HG03378 (cell line): ENCODE measurements at regions not wholly inside any gene's neighbourhood (a gene's known extent, or its start where the extent isn't known, plus 50 kb on each side); places are given as distances from the start of the nearest gene placed in this dataset.

Source experiments
- ATAC-seq: cut with Tn5 transposase; IDR thresholded peaks from one replicate; pipeline ENCODE4 v1.9.1; 2021; ENCODE audit warnings: mild to moderate bottlenecking, moderate library complexity; ENCODE audit not compliant: unreplicated experiment

DNA sequence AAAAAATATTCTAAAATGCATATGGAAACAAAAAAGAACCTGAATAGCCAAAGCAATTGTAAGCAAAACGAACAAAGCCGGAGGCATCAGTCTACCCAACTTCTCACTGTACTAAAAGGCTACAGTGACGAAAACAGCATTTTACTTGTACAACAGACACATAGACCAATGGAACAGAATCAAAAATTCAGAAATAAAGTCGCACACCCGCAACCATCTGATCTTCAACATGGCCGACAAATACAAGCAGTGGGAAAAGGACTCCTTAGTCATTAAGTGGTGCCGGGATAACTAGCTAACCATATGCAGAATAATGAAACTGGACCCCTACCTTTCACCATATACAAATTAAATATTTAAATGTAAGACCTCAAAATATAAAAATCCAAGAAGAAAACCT lies 203.9 kb upstream of the PPFIA2 start:
- no peak for ATAC-seq

DNA sequence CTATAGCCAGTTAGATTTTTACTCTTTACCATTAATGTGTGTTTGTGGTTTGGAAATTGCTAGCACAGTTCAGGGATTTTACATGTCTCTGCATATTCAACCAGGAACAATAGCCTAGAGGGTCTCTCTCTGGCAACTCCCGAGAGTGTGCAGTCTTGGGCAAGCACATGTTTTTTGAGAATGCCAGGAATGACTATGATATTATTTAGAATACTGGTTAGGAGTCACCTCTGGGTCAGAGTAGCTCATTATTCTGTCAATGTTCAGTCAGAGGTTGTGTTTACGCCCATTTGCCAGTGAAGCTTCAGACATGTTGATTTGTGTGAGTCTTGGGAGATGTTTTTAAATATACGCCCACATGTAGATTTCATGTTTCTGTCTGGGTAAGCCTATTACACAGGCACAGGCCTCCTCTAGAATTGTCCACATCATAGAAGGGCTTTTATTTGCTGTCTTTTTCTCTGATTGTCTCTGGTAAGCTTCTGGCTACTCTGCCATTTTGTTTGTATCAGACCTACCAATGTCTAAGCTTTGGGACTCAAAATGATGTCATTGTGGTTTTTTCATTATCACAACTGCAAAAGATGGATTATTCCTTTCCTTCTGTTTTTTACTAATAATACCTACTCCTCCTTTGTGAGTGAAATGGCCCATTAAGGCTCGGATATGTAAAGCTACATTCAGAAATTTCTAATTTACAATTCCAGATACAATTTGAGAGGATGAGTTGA lies 203.1 kb upstream of the PPFIA2 start:
- no peak for ATAC-seq

DNA sequence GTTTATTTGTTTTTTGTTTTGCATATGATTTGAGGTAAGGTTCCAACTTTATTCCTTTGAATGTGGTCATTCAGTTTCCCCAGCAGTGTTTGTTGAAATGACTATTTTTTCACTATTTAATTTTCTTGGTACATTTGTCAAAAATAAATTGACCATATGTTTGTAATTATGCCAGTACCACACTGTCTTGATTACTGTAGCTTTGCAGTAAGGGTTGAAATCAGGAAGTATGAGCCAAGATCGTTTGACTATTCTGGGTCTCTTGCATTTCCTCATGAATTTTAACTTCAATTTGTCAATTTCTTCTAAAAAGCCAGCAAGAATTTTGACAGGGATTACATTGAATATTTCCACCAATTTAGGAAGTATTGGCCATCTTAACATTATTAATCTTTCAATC lies 199.3 kb upstream of the PPFIA2 start:
- no peak for ATAC-seq

DNA sequence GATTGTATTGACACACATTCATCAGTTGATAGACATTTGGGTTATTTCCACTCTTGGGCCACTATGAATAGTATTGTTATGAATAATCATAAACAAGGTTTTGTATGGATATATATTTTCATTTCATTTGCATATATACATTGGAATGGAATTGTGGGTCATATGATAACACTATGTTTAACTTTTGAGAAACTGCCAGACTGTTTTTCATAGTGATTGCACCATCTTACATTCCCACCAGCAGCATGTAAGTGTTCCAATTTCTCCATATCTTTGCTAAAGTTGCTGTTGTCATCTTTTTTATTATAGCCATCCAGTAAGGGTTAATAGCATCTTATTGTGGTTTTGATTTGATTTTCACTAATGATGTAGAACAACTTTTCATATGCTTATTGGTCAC lies 198.5 kb upstream of the PPFIA2 start:
- ATAC-seq = no peak

DNA sequence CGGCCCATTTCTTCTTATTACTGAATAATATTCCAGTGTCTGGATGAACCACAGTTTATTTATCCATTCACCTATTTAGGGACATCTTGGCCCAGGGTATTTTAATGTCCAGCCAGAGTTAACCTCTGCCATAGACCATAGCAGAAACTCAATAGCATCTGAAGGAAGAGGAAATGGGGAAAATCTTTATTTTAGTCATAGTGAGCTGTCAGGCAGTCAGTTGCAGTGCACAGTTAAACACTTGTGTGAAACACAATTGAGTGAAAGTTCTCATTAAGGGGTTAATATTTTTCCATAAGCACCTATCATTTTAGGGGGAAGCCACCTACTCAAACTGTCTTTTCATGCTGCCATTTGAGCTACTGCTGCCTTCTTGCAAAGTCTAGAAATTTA lies 197.3 kb upstream of the PPFIA2 start:
- ATAC-seq = no peak

DNA sequence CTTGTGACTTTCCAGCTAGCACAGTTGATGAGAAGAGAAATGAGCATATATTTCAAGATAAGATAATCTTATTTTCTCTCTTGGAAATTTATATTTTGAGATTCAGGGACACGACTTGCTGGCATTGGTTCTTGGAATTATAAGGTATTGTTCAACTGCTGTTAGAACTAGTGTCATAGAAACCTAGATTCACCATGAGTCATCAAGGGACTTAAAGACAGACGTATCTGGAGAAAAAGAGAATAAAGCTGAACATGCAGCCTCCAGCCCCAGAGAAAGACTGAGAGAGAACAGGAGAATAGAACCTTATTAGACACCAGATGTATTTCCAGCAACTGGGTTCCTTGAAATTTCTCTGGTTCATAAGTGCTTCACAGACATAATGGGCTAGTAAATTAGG lies 194.4 kb upstream of the PPFIA2 start:
- no peak for ATAC-seq

DNA sequence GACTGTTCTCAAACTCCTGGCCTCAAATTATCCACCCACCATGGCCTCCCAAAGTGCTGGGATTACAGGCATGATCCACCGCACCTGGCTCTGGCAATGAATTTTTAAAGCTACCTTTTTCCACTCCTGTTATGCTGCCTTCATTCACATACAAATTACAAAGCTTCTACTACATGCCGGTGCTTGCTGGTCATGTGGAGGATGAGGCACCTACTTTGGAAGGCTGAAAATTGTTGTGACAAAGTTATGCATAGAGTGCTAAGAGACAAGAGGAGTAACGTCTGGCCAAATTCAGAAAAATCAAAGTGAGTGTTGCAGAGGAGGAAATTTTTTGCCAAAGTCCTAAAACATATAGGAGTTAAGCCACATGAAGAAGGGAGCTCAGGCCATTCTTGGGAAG lies 191.7 kb upstream of the PPFIA2 start:
- ATAC-seq = no peak

DNA sequence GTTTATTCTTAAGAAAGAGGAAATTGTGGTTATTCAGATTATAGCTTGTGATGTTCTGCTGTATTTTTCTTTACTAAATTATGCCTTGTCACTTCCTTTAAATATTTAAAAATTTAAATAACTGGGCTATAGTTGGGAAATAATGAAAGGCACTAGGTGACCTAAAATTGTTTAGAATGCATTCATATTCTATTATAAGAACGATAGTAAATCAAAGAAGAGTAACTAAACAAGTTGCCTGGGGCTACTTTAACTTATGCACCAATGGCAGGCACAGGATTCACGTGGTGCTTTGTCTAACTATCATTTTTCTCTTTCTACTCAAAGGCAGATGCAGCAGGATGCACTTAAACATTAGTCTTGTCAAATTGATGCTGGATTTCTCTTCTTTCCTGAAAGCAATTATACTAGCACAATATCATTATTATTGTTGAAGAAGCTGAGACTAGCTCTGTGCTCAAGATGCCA lies 190.7 kb upstream of the PPFIA2 start:
- no peak for ATAC-seq

DNA sequence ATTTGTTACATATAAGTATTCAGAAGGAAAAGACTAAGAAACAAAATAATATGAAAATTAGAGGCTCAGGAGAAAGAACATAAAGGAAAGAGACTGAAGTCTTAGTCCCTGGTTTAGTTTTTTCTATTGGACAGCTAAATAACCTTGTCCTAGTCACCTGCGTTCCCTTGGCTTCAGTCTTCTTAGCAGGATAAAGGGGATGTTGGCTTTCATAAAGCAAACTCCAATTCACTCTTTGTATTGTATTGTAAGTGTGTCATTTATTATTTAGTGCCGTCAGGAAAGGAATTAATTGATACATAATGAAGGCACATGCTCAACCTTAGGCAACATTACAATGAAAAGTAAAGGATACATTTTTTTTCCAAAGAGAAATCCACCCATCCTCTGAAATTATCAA lies 190.3 kb upstream of the PPFIA2 start:
- ATAC-seq = no peak

DNA sequence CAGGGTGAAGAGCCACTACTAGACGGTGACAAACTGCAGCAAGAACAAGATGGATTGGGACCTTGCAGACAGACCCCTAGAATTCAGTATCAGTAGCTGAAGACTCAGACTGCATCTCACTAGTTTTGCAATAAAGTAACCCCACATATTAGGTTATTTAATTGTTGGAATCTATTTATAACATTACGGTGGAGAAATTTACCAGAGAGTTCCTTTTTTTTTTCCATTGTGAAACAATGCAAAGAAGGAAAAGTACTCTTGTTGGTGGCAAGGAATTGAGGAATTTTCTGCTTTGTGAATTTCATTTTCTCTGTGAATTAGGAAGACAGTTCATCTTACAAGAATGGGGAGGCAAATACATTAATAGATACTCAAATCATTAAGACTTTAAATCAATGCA lies 185.7 kb upstream of the PPFIA2 start:
- no peak for ATAC-seq

DNA sequence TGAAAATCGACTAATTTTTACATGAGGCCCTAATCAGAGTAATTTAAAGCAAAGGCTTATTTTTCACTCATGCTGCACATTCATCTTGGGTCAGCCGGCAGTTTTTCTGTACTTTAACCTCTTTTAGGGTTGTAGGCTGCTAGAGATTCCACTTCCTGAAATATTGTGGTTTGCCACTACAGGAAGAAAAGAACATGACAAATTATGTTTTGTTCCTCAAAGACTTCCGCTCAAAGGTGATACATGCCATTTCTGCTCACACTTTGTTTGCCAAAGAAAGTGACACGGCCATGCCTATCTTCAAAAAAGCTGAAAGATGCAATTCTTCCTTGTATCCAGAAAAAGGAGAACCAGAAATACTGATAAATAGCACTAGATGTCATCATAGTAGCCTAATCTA lies 183.4 kb upstream of the PPFIA2 start:
- ATAC-seq = peak; percentile 72

DNA sequence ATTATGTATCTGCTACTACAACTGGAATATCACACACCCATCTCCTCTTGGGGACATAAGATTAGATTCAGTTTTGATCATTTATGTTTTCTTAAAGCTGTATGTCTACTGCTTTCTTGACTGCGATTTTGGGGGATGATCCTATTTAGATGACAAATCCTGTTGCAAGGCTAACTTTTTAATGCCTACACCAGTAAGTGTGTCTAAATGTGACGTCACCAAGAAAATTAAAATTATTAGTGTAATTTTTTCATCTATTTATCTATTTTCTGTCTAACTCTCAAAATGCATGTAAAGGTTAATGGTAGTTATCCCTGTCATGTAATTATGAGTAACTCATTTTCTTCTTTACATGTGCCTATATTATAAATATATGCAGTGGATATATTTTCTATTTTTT lies 170.9 kb upstream of the PPFIA2 start:
- no peak for ATAC-seq

DNA sequence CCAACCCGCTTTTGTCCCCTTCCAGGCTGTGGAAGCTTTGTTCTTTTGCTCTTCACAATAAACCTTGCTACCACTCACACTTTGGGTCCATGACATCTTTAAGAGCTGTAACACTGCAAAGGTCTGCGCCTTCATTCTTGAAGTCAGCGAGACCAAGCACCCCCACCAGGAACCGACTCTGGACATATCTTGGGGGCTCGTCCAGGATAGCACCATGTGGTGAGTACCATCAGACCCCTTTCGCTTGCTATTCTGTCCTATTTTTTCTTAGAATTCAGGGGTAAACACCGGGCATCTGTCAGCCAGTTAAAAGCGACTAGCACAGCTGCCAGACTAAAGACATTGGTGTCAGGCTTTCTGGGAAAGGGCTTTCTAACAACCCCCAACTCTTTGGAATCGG lies 137.6 kb upstream of the PPFIA2 start:
- ATAC-seq = no peak

DNA sequence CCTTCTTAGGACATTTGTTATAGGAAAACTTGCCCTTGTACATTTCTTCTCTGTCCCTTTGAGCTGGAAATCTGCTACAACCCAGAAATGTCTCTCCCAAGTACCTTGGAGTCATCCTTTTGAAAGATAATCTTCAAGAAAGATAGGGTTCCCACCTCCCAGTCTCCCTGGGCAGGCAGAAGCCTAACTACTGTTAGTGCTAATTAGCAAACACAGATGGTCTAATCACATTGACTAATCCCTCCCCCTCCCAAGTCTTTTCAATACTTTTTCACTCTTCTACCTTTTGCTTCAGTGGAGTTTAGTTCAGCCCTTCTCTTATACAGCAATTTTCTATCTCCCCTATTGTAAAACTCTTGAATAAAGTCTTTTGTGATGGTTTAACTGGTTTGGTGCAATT lies 129.8 kb upstream of the PPFIA2 start:
- no peak for ATAC-seq

DNA sequence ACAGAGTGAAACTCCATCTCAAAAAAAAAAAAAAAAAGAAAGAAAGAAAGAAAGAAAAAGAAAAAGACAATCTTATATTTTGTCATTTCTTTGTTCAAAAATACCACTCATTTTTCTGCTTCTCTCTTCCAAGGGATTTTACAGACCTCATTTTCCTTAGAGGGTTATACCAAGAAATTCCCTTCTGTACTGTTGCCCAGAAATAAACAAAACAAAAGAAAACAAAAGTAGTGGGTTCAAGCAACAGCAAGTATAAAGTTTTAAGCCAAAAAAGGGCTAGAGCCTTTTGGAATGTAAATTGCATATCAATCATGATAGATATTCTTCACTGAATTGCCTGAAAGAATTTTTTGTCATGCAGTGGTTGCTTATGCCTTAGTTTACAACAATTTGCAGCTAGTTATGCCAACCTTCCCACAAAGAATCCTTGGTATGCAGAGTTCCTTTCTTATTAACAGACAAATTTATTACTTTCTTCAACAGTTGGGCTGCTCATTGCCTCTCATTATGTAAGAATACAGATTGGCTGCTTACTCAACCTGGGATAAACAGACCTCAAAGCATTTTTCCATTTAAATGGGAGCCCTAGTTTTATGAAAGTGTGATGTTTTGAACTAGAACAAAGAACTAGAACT lies 129.1 kb upstream of the PPFIA2 start:
- no peak for ATAC-seq

DNA sequence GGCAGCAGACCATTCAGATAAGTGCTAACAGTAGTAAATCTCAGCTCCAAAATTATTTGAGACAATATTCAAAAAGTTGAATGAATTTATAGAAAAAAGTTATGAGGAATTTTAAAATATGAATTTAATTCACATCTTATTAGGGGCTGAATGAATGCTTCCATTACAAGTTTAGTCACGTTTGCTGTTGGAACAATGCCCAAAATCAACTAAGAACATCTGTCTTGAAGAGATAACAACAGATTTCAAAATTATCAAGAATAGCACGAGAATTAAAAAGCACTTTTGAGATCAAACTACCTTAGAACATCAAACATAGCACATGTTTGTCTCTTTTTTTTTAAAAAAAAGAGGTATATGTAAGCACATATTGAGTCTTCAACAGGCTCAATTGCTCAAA lies 115.4 kb upstream of the PPFIA2 start:
- no peak for ATAC-seq

DNA sequence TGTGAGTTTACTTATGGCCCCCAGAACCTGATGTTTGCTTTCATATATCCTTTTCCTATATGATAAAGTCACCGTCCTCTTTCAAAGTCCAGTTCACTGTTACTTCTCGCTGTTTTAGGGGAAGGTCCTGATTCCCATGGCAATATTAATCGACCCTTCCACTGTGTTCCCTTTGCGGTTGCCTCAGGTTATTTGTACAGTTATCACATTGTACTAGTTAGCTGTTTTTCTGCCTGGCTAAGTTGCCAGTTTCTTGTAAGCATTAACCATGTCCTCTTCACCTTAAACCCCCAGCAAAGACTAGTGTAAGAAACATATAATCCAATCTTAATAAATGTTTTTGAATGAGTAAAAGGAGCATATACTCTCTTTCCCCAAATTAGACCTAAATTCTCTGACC lies 115.0 kb upstream of the PPFIA2 start:
- ATAC-seq = no peak

DNA sequence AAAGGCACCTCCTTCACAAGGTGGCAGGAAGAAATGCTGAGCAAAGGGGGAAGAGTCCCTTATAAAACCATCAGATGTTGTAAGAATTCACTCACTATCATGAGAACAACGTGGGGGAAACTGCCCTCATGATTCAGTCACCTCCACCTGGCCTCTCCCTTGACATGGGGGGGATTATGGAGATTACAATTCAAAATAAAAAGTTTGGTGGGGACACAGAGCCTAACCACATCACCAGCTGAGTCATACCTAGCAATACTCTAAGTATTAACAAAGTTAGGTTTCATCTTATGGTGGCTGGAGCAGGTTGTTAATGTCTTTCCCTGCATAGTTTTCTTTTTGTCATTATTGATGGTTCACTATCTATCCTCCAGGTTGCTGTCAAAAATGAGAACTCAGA lies 113.2 kb upstream of the PPFIA2 start:
- ATAC-seq = no peak

DNA sequence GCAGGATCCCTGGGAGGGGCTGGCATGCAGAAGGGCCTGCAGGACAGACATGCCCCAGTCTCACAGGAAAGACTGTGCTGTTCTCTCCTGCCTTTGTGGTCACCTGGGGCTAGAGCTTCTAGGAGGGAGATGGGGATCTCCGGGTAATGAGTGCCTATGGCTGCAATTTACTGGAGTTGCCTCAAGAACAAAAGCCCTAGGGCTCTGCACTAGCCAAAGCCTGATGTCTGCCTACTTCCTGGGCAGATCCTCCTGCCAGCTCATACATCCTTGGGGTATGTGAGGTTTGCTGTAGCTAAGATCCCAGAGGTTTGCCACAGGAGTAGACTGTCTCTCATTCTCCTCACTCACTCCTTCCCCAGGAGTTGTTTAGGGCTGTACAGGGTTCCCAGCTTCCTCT lies 106.9 kb upstream of the PPFIA2 start:
- ATAC-seq = no peak

DNA sequence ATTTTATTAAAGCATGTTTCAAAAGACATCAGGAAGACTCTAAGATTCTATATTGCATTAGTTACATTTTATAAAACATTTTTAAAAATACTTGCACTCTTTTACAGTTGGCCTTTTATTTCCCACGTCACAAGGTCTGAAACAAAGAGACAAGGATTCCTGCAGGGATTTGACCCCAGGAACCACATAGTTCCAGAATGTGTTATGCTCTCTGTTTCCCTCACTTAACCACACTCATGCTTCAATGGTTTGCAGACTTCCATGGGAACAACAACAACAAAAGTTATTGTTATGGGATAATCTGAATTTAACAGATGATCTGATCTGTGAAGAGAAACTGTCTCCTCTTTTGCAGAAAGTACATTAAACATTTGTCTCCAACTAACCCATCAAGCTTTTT lies 104.3 kb upstream of the PPFIA2 start:
- ATAC-seq = no peak

DNA sequence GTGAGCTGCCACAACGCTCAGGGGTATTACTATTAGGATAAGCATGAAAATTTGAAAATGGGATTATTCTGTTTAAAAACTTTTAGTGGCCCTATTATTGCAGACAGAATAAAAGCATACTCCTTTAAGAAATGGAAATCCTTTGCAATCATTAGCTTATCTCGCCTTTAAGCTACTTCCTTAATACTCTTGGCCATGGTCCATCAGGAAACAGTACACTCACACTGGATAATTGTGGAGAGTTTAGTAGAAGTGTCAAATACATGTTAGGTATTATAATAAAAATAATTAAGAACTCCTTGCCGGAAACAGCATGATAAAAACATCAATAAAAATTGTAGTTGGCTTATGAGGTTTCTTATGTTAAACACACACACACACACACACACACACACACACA lies 100.4 kb upstream of the PPFIA2 start:
- ATAC-seq = no peak

DNA sequence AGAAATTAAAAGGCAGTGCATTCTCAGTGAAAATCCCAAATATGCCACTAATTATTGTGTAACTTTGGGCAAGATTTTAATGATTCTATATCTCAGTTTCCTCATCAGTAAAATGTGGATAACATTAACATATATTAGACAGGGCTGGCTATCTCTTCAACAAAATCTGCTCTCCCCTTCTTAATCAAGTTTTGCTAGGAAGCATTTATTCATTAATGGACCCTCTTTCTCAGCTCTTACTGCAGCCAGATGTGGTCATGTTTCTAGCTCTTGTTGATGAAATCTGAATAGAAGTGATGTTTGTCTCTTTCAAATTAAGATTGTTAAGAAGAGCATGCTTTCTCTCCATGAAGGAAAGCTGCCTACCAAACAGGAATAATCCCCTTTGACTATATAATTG lies 84.4 kb upstream of the PPFIA2 start:
- no peak for ATAC-seq

DNA sequence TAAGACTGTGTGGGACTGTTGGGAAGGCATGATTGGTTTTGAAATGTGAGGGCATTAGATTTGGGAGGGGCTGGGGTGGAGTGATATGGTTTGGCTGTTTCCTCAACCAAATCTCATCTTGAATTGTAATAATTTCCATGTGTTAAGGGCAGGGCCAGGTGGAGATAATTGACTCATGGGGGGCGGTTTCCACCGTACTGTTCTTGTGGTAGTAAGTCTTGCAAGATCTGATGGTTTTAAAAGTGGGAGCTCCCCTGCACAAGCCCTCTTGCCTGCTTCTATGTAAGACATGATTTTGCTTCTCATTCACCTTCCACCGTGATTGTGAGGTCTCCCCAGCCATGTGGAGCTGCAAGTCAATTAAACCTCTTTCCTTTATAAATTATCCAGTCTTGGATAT lies 76.6 kb upstream of the PPFIA2 start:
- ATAC-seq = no peak
